ENCODE measurements at regions not wholly inside any gene's neighbourhood (a gene's known extent, or its start where the extent isn't known, plus 50 kb on each side); places are given as distances from the start of the nearest gene placed in this dataset.
"Not testable (repeated sequence)": the region's sequence is repeated elsewhere in the genome, so short reads cannot be mapped to it uniquely, and the experiment has no call there.

GRCh38 chr7:27032839-27033238 is 63.0 kb downstream of the HOXA1 start:
- peak; percentile 8 for DNase-seq (ENCODE audit: low read depth)
- no peak overlapping the region for H3K4me3 ChIP-seq (ENCODE audit: control insufficient read depth, low read depth, low read length)

GRCh38 chr7:27031289-27032172 is 64.3 kb downstream of the HOXA1 start:
- H3K4me3 ChIP-seq (ENCODE audit: control insufficient read depth, low read depth, low read length): no peak overlapping the region
- TF ChIP-seq CTCF (IDR thresholded peaks at IDR 0.05; ENCODE audit: control insufficient read depth, insufficient read depth, low read depth, low read length, missing control alignments): no peak
- peak; percentile 55 for DNase-seq (ENCODE audit: low read depth)

More at GRCh38 chr7:27032839-27033238, 63.0 kb downstream of the HOXA1 start:
- TF ChIP-seq CTCF (IDR thresholded peaks at IDR 0.05; ENCODE audit: control insufficient read depth, insufficient read depth, low read depth, low read length, missing control alignments): no peak

- no peak overlapping the region for H3K4me3 ChIP-seq (ENCODE audit: control insufficient read depth, low read depth, low read length)
- DNase-seq (ENCODE audit: low read depth): no peak
- no peak for TF ChIP-seq CTCF (IDR thresholded peaks at IDR 0.05; ENCODE audit: control insufficient read depth, insufficient read depth, low read depth, low read length, missing control alignments)
Observed at GRCh38 chr7:27030393-27031050, 65.3 kb downstream of the HOXA1 start.

GRCh38 chr7:27025270-27025669 is 70.5 kb downstream of the HOXA1 start:
- no peak for DNase-seq (ENCODE audit: low read depth)
- no peak for TF ChIP-seq CTCF (IDR thresholded peaks at IDR 0.05; ENCODE audit: control insufficient read depth, insufficient read depth, low read depth, low read length, missing control alignments)
- no peak overlapping the region for H3K4me3 ChIP-seq (ENCODE audit: control insufficient read depth, low read depth, low read length)

GRCh38 chr7:27010068-27010467 is 85.7 kb downstream of the HOXA1 start:
- TF ChIP-seq CTCF (IDR thresholded peaks at IDR 0.05; ENCODE audit: control insufficient read depth, insufficient read depth, low read depth, low read length, missing control alignments): no peak
- no peak for DNase-seq (ENCODE audit: low read depth)

GRCh38 chr7:27000496-27000895 is 95.3 kb downstream of the HOXA1 start:
- no peak for TF ChIP-seq CTCF (IDR thresholded peaks at IDR 0.05; ENCODE audit: control insufficient read depth, insufficient read depth, low read depth, low read length, missing control alignments)
- no peak for DNase-seq (ENCODE audit: low read depth)
- no peak overlapping the region for H3K4me3 ChIP-seq (ENCODE audit: control insufficient read depth, low read depth, low read length)

More at GRCh38 chr7:27010068-27010467, 85.7 kb downstream of the HOXA1 start:
- H3K4me3 ChIP-seq (ENCODE audit: control insufficient read depth, low read depth, low read length): no peak overlapping the region

- not testable (repeated sequence) for H3K4me3 ChIP-seq (ENCODE audit: control insufficient read depth, low read depth, low read length)
Observed at GRCh38 chr7:26998284-26998683, 97.5 kb downstream of the HOXA1 start.

More at GRCh38 chr7:26998284-26998683, 97.5 kb downstream of the HOXA1 start:
- DNase-seq (ENCODE audit: low read depth): not testable (repeated sequence)
